Panc1 (cell line): ENCODE measurements at regions not wholly inside any gene's neighbourhood (a gene's known extent, or its start where the extent isn't known, plus 50 kb on each side); places are given as distances from the start of the nearest gene placed in this dataset.

ENCODE experiments used
- POLR2AphosphoS5 ChIP-seq: IDR thresholded peaks from 2 replicates; pipeline ENCODE4 v1.6.1; 2012; ENCODE audit warnings: mild to moderate bottlenecking, low read depth, low read length, moderate library complexity
- TCF7L2 ChIP-seq: IDR thresholded peaks from 2 replicates; pipeline ENCODE4 v1.6.1; 2011; ENCODE audit warnings: mild to moderate bottlenecking, low read depth, low read length, inconsistent platforms
- TF ChIP-seq, protein P1 (sequence below): fragments of 450-650 bp; IDR thresholded peaks from 2 replicates; pipeline ENCODE4 v1.5.1; 2017; ENCODE audit warnings: mild to moderate bottlenecking

GRCh38 chr12:59861635-59862034, 265.8 kb downstream of the SLC16A7 start:
- TF ChIP-seq TCF7L2 (no peak), POLR2AphosphoS5 (no peak)
- TF ChIP-seq, protein P1, sequence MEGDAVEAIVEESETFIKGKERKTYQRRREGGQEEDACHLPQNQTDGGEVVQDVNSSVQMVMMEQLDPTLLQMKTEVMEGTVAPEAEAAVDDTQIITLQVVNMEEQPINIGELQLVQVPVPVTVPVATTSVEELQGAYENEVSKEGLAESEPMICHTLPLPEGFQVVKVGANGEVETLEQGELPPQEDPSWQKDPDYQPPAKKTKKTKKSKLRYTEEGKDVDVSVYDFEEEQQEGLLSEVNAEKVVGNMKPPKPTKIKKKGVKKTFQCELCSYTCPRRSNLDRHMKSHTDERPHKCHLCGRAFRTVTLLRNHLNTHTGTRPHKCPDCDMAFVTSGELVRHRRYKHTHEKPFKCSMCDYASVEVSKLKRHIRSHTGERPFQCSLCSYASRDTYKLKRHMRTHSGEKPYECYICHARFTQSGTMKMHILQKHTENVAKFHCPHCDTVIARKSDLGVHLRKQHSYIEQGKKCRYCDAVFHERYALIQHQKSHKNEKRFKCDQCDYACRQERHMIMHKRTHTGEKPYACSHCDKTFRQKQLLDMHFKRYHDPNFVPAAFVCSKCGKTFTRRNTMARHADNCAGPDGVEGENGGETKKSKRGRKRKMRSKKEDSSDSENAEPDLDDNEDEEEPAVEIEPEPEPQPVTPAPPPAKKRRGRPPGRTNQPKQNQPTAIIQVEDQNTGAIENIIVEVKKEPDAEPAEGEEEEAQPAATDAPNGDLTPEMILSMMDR, result no peak
